ENCODE measurements at regions not wholly inside any gene's neighbourhood (a gene's known extent, or its start where the extent isn't known, plus 50 kb on each side); places are given as distances from the start of the nearest gene placed in this dataset.

GRCh38 chr7:13257661-13258060 is 570.2 kb downstream of the ARL4A start:
- no peak for TF ChIP-seq EZH2phosphoT487 (IDR thresholded peaks at IDR 0.05; ENCODE audit: low read length)
- no peak for TF ChIP-seq CTCF (IDR thresholded peaks at IDR 0.05; ENCODE audit: low read length)
- no peak for TF ChIP-seq EZH2 (optimal IDR thresholded peaks at IDR 0.05; ENCODE audit: low read depth, low read length)
